GM19467 (cell line): ENCODE measurements at regions not wholly inside any gene's neighbourhood (a gene's known extent, or its start where the extent isn't known, plus 50 kb on each side); places are given as distances from the start of the nearest gene placed in this dataset.

Source experiments
- ATAC-seq: cut with Tn5 transposase; IDR thresholded peaks from one replicate; pipeline ENCODE4 v1.9.1; 2021; ENCODE audit warnings: mild to moderate bottlenecking, moderate library complexity; ENCODE audit not compliant: unreplicated experiment

DNA sequence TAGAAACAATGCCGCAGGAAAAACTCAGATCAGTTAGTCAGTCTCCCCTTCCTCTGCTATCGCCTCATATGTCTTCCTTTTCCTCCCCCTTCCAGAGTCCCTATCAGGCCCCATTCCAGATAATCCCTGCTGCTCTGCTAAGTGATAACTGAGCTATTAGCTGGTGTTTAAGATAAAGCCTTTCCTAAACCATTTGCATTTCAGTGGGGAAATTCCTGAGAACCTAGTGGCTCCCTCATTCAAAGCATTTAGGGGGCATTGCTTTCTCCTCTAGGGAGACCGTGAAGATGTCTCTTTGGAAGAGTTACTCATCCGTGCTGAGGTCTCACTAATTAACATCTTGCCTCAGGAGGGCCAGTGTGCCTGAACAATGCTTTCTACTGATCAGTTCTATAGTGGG lies 401.6 kb downstream of the NPIPA7 start:
- ATAC-seq, result no peak

DNA sequence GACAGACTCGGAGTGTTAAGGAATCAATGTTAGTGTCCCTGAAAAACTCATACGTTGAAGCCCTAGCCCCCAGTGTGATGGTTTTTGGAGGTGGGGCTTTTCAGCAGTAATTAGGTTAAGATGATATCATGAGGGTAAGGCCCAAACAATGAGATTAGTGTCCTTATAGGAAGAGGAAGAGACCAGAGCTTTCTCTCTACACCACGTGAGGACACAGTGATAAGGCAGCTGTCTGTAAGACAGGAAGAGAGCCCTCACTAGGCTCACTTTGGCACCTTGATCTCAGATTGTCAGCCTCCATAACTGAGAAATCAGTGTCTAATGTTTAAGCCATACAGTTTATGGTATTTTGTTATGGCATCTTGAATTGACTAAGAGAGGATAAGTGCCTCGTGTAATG lies 403.2 kb downstream of the NPIPA7 start:
- ATAC-seq, result no peak

DNA sequence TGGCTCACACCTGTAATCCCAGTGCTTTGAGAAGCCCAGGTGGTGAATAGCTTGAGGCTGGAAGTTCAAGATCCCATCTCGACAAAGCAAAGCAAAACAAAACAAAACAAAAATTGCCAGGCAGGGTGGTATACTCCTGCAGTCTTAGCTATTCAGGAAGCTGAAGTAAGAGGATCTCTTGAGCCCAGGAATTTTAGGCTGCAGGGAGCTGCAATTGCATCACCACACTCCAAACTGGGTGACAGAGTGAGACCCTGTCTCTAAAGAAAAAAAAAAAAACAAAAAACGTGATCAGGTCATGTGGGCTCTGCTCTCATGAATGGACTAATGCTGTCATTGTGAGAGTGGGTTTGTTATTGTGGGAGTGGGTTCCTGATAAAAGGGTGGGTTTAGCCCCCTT lies 409.1 kb downstream of the NPIPA7 start:
- ATAC-seq, result no peak

DNA sequence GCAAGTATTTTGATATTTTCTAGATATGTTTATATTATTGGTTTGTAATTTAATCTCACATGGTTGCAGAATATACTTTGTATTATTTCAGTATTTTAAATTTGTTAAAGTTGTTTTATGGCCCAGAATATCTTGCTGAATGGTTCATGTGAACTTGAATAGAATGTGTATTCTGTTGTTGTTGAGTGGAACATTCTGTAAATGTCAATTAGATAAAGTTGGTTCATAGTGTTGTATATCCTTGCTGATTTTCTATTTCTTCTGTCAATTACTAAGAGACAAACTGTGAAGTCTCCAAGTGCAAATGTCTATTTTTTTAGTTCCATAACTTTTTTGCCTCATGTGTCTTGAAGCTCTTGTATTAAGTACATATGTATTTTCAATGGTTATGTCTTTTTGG lies 411.7 kb downstream of the NPIPA7 start:
- no peak for ATAC-seq

DNA sequence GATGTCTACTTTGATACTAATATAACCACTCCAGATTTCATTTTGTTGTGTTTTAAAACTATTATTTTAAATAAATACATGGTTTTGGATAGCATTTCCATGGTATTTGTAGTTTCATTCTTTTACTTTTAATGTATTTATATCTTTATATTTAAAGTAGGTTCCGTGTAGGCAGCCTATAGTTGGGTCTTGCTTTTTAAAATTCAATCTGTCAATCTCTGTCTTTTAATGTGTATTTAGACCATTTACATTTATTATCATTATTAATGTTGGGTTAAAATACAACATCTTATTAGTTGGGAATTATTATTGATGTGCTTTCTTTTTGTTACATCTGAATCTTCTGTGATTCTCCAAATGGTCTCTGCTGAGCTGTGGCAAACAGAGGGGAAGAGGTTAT lies 412.1 kb downstream of the NPIPA7 start:
- no peak for ATAC-seq

DNA sequence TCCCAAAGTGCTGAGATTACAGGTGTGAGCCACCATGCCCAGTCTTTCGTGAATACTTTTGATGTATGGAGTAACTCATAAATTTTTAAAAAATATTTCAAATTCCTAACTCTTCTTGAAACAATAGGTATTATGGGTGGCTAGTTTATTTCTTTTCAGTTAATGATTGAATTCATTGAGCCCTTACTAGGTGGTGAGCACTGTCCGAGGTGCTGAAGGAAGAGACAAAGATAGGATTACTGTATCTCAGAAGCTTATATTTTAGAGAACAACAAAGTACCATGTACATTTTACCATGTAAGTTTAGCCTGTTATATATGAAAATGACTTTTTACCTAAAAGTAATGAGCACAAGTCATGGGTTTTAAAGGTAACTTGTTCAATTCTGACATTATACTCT lies 418.3 kb downstream of the NPIPA7 start:
- ATAC-seq, result no peak

DNA sequence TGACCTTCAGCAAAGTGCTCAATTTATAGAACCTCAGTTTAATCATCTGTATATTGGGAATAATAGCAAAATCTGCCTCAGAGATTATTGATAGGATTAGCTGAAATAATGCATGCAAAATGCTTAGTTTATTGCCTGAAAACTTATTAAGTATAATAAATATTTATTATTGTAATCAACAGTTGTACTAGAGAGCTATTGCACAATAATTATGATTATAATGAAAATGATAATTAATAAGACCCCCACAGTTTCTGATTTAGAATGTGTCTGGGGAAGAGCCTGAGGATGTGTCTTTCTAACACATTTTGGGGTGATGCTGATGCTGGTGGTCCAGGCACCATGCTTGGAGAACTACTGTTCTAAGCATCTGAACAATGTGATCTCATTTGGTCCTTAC lies 419.6 kb downstream of the NPIPA7 start:
- no peak for ATAC-seq

DNA sequence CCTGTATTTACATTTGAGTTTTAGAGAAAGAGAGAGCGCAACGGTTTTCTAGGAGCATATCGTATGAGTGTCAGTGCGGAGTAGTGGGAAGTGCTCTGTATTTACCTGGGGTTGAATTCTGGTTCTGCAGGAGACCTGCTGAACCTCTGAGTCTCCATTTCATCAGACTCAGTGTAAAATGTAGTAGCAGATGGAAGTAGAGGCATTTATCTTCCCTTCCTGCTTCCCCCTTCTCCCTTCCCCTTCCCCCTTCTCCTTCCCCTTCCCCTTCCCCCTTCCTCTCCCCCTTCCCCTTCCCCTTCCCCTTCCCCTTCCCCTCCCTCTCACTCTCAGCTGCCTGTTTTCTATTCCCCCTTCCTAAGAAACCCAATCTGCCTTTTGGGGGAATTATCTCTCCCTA lies 426.9 kb downstream of the NPIPA7 start:
- ATAC-seq, result no peak

DNA sequence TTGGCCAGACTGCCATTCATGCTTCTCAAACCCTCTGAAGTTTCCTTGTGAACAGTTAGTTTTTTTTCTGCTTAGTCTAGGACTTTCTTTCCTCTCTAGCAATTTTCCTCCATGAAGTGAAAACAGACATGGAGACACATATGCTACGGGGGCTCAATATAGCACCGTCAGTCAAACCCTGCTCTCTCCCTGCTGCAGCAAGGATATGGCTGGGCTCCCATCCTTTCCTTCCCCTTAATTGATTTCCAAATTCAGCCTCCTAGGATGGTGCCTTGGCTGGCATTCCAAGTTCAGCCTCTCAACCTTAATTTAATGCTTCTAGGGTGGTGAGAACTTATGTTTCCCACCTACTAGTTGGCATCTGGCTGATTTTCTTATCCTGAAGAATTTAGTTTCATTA lies 436.7 kb downstream of the NPIPA7 start:
- ATAC-seq, result no peak

DNA sequence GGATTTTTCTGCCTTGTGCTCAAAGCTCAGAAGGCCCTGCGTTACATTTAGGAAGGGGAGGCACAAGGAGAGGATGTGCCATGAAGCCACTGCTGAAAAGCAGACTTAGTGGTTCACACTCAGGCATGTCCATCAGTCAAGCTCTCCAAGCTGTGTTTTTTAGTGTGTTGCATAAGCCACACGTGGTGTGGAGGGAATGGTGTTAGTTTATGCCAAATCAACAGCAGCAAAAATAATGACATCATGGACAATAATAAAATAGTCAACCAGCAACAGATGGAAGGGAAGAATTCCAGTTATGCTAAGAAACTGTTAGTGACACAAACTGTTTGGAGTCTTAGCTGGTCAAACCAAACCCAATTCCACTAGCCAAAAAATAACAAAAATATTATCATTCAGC lies 438.3 kb downstream of the NPIPA7 start:
- no peak for ATAC-seq

DNA sequence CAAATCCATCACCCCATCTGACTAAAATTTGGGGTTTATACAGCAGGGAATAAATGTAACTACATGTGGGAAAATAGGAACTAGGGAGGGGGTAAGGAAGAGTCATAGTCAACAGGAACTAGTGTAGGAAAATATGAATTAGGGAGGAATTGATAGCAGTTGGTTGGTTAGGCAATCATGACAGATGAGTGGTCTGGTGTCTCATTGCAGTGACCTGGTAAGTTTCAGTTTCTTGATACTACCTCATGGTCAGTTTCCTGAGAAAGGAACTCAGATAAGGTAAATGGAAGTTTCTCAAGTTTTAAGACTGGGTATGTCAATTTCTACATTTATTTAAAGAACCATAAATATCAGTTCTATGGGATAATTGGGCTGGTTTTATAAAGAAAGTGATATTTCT lies 442.3 kb downstream of the NPIPA7 start:
- no peak for ATAC-seq

DNA sequence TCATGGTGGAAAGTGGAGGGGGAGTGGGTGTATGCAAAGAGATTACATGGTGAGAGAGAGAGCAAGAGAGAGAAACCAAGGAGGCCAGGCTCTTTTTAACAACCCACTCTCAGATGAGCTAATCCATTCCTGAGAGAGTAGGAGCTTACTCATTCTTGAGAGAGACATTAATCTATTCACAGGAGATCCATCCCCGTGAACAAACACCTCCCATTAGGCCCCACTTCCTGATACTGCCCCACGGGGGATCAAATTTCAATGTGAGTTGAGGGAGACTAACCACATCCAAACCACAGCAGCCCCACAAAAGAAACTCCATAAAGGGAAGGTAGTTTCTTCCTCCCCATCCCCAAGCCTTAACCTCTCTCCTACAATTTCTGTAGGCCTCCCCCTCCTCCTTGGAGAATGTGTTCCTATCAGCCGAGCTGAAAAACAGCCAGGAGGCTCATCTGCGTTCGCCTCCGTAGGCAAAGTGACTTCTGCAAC lies 450.0 kb downstream of the NPIPA7 start:
- no peak for ATAC-seq

DNA sequence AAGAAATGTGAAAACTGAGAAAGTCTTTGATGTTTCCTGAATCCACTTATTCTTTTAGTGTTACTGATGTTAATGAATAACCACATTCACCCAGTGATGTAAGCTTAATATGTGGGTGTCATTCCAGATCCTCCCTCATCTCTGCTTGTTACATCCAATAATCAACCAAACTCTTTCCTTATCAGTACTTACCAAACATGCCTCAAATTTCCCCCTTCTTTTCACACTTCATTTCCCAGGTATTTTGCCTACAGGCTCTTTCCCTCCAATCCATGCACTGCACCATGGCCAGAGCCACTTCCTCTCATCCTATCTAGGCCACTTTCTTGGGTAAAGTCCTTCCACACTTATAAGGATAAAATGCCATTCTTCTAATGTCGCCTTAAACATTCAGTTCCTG lies 451.5 kb downstream of the NPIPA7 start:
- no peak for ATAC-seq

DNA sequence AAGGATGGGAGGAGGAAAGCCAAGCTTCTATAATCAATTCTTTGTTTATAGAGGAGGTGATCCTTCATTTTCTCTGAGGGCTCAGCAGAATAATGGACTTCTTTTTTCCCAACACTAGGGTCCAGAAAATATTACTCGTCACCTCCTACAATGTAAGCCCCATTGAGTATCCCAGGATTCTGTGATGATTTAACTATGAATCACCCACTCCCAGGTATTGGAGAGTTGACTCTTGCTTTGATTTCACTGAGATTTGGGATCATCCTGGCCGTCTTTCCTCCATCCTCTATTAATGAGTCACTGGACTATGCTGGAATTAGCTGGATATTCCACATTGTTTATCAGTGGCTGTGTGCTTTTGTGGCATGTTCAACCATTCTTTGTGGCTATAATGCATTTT lies 452.0 kb downstream of the NPIPA7 start:
- no peak for ATAC-seq

DNA sequence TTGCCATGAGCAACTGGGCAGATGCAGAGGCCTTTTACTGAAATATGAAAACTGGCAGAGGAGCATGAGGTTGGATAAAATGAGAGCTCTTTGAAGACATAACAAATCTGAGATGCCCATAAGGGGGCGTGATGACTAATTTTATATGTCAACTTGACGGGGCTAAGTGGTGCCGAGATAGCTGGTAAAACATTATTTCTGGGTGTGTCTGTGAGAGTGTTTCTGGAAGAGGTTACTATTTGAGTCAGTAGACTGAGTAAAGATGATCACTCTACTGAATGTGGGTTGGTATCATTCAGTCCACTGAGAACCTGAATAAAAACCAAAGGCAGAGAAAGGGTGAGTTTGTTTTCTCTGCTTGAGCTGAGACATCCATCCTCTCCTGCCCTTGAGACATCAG lies 454.2 kb downstream of the NPIPA7 start:
- no peak for ATAC-seq

DNA sequence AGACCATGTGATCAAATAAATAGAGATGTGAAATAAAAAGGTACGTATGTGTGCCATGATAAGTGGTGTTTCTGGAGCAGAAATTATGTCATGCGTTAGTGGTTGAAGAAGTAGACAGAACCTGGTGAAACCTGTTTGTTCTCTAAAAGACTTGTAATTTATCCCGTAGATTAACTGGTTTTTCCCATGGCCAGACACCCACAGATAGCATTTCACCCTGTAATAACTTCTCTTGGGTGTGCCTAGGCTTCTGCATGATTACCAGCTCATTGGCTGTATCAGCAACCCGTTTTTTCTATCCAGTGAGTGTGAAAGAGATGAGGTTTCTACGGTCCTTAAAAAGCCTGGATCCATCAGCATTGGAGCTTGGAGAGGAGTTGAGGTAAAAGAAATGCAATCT lies 471.3 kb downstream of the NPIPA7 start:
- no peak for ATAC-seq

DNA sequence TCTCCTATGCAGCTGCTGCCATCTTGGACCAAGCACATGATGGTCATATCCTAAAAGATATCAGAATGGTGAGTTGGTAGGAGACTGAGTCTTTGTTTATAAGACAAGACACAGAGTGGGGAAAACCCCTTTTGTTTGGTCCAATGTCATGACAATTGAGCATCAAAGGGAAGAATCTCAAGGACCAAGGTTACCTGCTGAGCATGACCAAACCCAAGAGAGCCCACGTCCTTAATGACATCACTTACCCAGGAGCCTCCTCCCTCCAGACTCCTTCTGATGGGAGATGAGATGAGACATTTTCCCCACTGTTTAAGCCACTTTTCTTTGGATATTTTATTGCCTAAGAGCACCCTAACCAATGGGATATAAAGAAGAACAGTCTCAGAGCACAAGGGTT lies 478.1 kb downstream of the NPIPA7 start:
- ATAC-seq, result no peak

DNA sequence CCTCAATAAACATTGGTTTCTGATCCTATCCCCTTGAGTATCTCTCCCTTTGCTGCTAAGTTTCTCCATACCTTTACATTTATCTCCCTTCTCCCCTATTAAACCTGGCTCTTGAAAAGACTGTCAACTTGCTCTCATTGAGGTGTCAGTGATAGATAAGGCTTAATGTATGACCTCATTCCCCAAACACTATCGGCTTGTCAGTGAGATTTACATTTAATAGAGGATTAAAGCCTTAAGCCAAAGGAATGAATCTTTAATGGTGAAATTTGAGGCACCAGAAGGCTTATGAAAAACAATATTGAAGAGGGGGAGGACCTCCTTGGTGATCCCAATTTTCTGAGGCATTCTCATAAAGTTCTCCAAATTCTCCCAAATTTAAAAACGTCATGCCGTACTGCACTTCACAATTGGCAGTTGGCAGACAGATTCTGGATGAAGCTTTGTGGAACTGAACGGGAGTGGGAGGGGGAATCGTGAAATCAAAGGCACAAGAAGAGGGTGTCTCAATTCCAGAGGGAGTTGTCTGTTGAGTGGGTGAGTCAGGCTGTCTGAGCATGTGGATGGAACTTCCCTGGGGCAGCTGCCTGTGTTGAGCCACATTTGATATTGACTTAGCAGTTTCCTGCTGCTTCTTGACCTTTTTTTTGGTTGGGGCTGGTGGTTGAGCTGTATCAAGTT lies 478.8 kb downstream of the NPIPA7 start:
- ATAC-seq, result no peak

DNA sequence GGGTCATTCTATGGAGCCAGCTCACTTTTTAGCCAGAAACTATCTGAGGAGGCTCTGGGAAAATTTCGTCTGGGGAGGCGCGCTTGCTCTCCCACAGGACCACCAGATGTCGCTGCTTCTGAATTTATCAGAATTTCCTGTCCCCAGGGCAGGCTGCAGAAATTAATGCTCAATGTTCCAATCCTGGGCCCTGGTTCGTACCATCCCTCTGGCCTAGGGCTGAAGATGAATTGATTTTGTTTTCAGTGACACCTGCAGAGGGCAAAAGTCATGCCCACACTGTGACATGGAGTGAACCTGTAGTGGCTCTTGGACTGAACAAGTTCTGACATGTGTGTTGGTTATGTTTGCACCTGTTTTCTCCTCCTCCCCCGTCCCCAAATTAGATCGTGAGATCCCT lies 482.6 kb downstream of the NPIPA7 start:
- no peak for ATAC-seq

DNA sequence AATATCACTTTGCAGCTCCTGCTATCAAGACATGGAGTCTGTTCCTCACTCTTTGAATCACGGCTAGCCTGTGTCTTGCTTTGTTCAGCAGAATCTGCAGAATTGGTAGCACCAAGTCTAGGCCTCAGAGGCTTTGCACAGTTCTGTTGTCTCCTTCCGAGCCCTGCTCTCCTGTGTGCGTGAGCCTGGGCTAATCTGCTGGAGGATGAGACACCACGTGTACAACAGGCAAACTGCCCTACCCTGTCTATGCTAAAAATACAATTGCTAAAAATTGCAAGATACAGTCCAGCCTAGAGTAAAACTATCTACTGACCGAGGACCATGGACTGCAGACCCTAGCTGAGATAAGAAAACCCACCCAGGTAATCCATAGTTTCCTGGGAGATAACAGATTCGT lies 484.7 kb downstream of the NPIPA7 start:
- ATAC-seq, result no peak

DNA sequence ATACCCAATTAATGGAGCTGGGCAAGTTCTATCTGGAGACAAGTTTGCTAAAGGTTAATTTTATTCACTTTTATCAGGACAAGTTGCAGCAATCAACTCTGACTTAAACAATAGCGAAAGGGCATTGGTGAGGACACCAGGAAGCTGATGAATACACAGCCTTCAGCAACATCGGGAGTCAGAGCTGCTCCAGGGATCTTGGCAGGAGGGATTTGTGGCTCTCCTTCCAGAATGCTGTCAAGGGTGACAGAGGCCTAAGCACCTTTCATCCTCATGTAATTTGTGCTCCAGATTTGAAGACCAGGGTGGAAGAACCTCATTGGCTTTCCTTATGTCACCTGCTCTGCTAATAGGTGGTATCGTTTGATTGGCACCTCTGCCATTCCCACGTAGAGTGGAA lies 485.6 kb downstream of the NPIPA7 start:
- ATAC-seq, result no peak

DNA sequence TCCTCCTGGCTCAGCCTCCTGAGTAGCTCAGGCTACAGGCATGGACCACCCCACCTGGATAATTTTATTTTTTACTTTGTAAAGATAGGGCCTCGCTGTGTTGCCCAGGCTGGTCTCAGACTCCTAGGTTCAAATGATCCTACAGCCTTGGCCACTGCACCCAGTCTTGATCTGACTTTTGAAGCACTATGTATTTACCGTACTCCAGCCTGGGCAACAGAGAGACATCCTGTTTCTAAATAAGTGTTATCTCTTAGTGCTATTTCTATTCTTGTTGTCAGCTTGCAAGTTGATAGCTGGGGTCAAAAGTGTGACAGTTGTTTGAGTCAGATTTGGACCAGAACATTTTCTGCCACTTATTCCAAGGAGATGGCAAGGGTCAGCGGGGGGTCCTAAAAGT lies 486.4 kb downstream of the NPIPA7 start:
- ATAC-seq, result no peak

DNA sequence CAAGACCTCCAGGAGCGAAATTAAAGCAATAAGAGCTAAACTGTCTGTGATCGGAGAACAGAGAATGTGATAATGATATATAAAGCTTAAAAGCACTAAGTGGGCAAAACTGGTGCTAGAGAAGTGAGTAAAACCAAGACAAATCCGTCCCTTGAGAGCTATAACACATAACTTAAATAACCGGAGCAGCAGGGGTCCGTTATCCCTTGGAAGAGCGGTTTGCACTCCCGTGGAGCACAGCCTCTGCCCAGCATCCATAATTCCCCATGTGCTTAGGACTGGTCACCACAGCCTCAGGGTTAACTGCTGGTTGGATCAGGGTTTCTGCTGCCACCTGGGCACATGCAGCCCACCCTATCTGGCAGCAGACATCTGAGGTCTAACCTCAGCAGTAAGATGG lies 489.0 kb downstream of the NPIPA7 start:
- ATAC-seq, result no peak
